ENCODE measurements at regions not wholly inside any gene's neighbourhood (a gene's known extent, or its start where the extent isn't known, plus 50 kb on each side); places are given as distances from the start of the nearest gene placed in this dataset.

DNA sequence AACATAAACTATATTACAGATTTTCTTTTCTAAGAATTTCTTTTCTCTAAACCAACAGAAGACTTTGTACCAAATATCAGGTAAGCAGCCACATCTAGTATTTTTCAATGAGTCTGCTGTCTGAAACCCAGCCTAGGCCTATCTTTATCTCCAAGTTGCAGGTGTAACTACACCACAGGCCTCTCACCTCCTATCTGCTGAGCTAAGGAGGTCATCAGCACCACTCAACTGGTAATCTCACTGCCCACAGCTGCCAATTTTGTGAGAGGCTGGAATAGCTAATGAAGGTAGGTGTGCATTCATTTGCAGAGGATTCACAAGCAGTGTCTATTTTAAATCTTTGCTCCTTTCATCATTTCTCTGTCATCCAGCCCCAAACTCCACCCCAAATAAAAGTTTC lies 584.8 kb downstream of the HDGFL1 start:
- DNase-seq = peak in 2 of 42 donors; percentile 7 to 42
- intact Hi-C loops (cut with DNase I) = no loop called here

GRCh38 chr6:23170049-23170448 lies 600.7 kb downstream of the HDGFL1 start:
- no peak for DNase-seq
- intact Hi-C loops (cut with DNase I) = no loop called here

GRCh38 chr6:23173234-23173633 lies 603.9 kb downstream of the HDGFL1 start:
- intact Hi-C loops (cut with DNase I) = no loop called here
- no peak for DNase-seq

DNA sequence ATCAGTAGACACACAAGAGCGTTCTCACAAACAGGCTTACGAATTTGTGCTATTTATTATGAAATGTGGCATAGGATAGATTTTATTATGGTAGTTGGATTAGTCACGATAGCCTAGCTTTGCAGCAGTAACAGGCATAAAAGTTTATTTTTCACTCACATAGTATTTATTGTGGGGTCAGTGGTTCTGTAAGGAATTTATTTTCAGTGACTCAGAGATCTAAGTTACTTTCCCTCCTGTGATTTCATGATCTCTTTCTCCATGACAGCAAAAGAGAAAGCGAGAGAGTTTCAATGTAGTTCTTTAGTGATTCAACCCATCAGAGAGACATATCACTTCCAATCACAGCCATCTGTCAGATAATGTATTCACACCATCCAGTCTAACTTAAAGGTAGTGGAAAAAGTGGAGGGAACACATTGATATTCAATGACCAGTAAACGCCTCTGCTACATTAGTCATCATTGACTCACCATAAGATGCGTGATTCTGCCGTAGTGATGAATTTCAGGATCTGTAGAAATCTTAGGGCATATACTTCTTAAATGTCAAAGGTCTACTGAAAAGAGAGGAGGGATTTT lies 605.5 kb downstream of the HDGFL1 start:
- no peak for DNase-seq
- intact Hi-C loops (cut with DNase I) = no loop called here

GRCh38 chr6:23175391-23175790 lies 606.0 kb downstream of the HDGFL1 start:
- intact Hi-C loops (cut with DNase I) = no loop called here
- DNase-seq = no peak

GRCh38 chr6:23176471-23176870 lies 607.1 kb downstream of the HDGFL1 start:
- no peak for DNase-seq
- intact Hi-C loops (cut with DNase I) = no loop called here

GRCh38 chr6:23176883-23177282 lies 607.5 kb downstream of the HDGFL1 start:
- DNase-seq = no peak
- intact Hi-C loops (cut with DNase I) = no loop called here

GRCh38 chr6:23177806-23178205 lies 608.4 kb downstream of the HDGFL1 start:
- DNase-seq = no peak
- intact Hi-C loops (cut with DNase I) = no loop called here

DNA sequence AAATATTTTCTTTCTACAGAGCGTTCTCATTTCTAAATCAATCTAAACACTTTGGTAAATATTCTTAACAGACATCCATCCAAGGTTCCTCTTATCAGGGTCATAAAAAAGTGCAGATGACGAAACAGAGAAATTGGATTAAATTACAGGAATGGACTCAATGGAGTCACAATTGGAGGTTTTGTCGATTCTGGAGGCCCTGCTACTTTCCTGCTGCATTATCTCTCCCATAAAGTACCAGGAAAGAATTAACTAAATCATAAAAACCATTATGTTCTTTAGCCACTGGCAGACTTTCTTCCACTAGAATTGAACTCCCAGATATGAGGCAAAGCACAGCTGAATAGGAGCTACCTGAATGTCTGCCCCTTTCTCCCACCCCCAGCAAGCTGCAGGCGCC lies 610.6 kb downstream of the HDGFL1 start:
- no peak for DNase-seq
- intact Hi-C loops (cut with DNase I) = no loop called here

DNA sequence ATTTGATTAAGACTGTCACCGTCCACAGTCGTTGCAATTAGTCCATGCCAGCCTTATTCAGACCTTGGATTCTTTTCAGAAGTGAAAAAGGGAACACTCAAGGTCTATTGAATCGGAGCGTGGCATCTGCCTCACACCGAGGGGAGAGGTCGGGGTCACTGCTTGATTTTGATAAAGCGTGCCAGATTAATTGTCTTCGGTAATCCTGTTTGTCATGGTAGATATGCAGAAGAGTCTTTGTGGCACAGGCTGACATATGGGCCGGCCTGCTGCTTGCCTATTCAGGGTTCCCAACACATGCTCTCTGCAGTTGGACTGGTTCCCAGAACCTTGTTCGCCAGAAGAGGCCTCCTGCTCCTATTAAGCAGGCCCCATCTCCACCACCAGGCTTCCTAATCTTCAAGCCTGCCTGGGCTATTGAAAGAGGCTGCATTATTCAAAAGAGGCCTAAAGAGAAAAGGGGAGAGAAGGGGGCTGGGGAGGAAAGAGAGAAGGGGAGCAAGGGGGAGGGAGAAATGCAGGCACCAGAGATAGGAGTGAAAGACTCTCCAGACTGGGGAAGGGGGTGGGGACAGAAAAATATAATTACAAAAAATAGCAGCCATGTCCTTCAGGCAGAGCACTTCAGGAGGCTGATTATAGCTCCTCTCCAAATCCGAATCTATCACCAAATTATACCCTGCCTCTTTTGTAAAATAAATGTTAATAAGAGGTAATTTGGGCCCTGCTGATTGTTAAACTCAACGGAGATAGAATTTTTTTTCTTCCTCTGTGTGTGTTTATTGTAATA lies 611.3 kb downstream of the HDGFL1 start:
- peak; percentile 31 to 86 (median 70) for DNase-seq
- intact Hi-C loops (cut with DNase I) = no loop called here

DNA sequence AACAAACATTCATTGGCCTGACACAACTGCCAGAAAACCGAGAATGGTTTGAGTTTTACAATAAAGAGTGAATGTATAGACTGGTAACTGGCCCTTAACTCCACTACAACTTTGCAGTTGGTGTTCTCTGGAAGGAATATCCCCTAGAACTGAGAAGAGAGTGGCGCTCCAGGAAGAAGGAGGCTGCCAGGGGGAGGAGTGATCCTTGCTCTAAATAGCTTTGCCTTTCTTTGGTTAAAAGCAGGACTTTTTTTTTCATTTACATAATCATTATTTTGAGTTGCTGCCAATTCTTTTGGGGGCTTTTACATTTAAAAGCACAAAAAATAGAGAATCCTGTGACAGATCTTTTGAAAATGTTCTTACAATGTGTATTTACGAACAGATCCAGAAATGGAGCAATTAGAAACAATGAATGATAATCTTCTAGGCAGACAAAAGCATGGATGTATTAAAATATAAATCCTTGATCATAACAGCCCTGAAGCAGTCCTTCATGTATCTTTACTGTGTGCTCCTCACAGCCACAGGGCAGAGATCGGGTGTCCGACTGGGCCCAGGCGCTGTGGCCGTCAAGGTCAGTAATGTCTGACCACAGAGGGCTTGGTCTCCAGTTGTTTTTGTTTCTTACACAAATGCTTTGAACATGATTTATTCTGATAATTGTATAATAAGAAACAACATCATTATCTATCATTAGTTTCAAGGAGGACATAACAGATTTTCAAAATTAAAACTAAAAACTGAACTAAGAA lies 612.2 kb downstream of the HDGFL1 start:
- intact Hi-C loops (cut with DNase I) = no loop called here
- no peak for DNase-seq

GRCh38 chr6:23183846-23184245 lies 614.5 kb downstream of the HDGFL1 start:
- intact Hi-C loops (cut with DNase I) = no loop called here

DNA sequence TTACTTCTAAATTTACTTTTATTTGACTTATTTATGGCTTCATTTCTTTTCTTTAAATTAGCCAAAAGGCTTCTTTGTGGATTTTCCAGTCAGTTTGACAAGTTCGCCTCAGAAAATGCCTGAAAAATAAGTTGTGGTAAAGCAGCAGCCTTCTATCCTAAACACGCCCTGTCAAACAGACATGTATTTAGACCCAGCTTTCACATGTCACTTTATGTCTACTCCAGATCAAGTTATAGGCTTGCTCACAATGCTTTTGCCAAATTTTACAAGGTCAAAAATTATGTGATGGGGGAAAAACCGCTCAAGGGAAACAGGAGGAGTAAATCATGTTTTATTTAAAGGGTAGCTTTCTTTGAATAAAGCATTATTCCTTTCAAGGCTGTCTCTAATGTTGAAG lies 615.0 kb downstream of the HDGFL1 start:
- DNase-seq = no peak
- intact Hi-C loops (cut with DNase I) = no loop called here

More at GRCh38 chr6:23183846-23184245, 614.5 kb downstream of the HDGFL1 start:
- no peak for DNase-seq

GRCh38 chr6:23195487-23195886 lies 626.1 kb downstream of the HDGFL1 start:
- intact Hi-C loops (cut with DNase I) = no loop called here

DNA sequence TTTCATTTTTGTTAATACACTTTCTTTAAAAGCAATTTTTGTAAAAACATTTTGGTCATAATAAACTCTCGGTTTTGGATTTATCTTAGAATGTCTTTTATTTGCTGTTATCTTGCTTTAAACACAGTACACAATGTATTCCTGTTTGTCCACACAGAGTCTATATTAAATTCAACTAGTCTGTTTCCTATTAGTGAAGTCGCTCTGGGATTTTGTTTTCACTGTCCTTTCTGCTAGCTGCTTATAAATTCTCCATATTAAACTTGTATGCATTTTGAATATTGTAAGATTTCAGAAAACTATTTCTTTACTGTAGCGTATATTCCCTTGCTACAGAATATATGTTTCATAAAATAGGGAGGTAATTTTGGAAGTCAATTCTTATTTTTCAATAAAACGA lies 630.2 kb downstream of the HDGFL1 start:
- no peak for DNase-seq
- intact Hi-C loops (cut with DNase I) = no loop called here

More at GRCh38 chr6:23195487-23195886, 626.1 kb downstream of the HDGFL1 start:
- DNase-seq = no peak

GRCh38 chr6:23200946-23201345 lies 631.6 kb downstream of the HDGFL1 start:
- intact Hi-C loops (cut with DNase I) = no loop called here
- no peak for DNase-seq

DNA sequence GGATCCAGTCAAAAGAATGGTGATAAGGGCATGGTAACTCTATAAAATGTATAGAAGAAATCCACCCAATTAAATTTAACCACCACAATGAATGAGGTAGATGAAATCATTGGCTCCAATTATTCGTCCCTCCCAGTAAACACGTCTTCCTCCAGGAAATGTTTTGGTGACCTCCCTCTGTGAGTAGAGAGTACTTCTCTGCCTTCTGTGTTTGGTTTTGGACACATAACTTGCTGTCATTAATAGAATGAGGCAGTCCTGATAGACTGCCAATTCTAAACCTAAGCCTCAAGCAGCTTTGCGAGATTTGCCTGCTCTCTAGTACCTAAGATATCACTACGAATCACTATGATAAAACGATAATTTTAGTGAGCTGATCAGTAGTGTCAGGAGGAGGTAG lies 632.8 kb downstream of the HDGFL1 start:
- intact Hi-C loops (cut with DNase I) = no loop called here
- DNase-seq = no peak

DNA sequence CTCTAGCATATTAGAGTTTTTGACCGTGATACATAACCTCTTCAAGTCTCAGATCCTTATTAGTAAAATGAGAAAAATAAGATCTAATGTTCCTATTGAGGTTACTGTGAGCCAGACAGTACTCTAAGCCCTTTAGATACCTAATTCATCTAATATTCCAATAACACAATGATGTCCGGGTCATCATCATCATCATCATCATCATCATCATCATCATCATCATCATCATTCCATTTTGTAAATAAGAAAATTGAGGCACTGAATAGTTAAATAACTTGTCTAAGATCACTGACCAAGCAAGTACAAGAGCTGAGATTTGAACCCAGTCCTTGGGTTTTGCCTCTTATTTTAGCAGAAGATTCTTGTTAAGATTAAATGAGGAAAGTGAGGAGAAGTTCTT lies 643.0 kb downstream of the HDGFL1 start:
- intact Hi-C loops (cut with DNase I) = no loop called here
- no peak for DNase-seq

DNA sequence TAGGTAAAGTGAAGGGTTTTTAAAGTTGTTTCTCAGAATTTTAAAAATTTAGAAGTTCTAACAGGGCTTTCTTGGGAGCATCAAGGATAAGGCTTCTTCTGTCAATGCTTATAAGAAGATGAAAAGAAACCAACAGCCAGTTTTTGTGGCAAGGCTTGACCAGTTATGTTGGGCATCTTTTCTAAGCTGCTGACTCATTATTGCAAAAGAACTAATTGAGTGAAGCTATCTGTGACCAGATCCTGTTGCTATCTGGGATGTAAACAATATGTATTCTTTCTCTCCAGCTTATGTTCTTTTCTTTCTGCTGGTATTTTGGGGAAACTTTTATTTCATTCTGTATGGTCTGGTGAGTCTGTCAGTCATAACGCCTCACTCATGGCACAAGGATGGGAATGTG lies 643.8 kb downstream of the HDGFL1 start:
- intact Hi-C loops (cut with DNase I) = no loop called here

DNA sequence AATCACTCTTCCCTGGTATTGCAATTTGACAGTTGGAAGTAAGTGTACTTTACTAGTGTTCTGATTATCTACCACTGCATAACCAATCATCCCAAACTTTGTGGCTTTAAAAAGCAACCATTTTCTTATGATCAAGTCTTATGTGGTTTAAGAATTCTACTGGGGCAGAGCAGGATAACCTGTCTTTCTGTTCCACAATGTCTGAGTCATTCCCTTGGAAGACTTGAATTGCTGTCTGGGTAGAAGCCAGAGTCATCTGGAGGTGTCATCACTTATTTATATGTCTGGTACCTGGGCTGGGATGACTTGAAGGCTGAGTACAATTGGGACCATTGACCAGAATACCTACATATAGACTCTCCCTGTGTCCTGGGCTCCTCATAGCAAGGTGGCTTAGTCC lies 644.3 kb downstream of the HDGFL1 start:
- intact Hi-C loops (cut with DNase I) = no loop called here
- no peak for DNase-seq

More for the DNA sequence above, 643.8 kb downstream of the HDGFL1 start:
- DNase-seq = no peak

All from head of caudate nucleus (tissue), 42 donors.